HG03175 (cell line): ENCODE measurements at regions not wholly inside any gene's neighbourhood (a gene's known extent, or its start where the extent isn't known, plus 50 kb on each side); places are given as distances from the start of the nearest gene placed in this dataset.
"Not testable (repeated sequence)": the region's sequence is repeated elsewhere in the genome, so short reads cannot be mapped to it uniquely, and the experiment has no call there.

Experiments used
- ATAC-seq: cut with Tn5 transposase; IDR thresholded peaks from one replicate; pipeline ENCODE4 v1.9.1; 2021; ENCODE audit warnings: mild to moderate bottlenecking, moderate library complexity; ENCODE audit not compliant: unreplicated experiment

- no peak for ATAC-seq
Observed at GRCh38 chr12:31906557-31907301, 52.5 kb upstream of the RESF1 start.

- ATAC-seq, result no peak
Observed at GRCh38 chr12:31903025-31903424, 56.2 kb upstream of the RESF1 start.

- no peak for ATAC-seq
Observed at GRCh38 chr12:31900271-31900670, 58.9 kb upstream of the RESF1 start.

- no peak for ATAC-seq
Observed at GRCh38 chr12:31899109-31899508, 60.1 kb upstream of the RESF1 start.

GRCh38 chr12:31897781-31898503 is 61.3 kb upstream of the RESF1 start:
- ATAC-seq, result no peak

GRCh38 chr12:31897092-31897491 is 62.1 kb upstream of the RESF1 start:
- not testable (repeated sequence) for ATAC-seq

- ATAC-seq, result peak; percentile 98
Observed at GRCh38 chr12:31896514-31897039, 62.6 kb upstream of the RESF1 start.

- no peak for ATAC-seq
Observed at GRCh38 chr12:31895449-31896150, 63.6 kb upstream of the RESF1 start.

- ATAC-seq, result peak; percentile 73
Observed at GRCh38 chr12:31890295-31891285, 68.6 kb upstream of the RESF1 start.

- peak; percentile 54 for ATAC-seq
Observed at GRCh38 chr12:31887109-31887811, 72.0 kb upstream of the RESF1 start.

GRCh38 chr12:31882682-31883081 is 76.5 kb upstream of the RESF1 start:
- ATAC-seq, result not testable (repeated sequence)

- ATAC-seq, result no peak
Observed at GRCh38 chr12:31880340-31880739, 78.9 kb upstream of the RESF1 start.

GRCh38 chr12:31877884-31878283 is 81.3 kb upstream of the RESF1 start:
- ATAC-seq, result no peak

- no peak for ATAC-seq
Observed at GRCh38 chr12:31876568-31877424, 82.4 kb upstream of the RESF1 start.

GRCh38 chr12:31875609-31875964 is 83.6 kb upstream of the RESF1 start:
- ATAC-seq, result no peak

- ATAC-seq, result peak; percentile 83
Observed at GRCh38 chr12:31874961-31875608, 84.1 kb upstream of the RESF1 start.

GRCh38 chr12:31872831-31873604 is 86.2 kb upstream of the RESF1 start:
- no peak for ATAC-seq

- no peak for ATAC-seq
Observed at GRCh38 chr12:31869972-31870371, 89.2 kb upstream of the RESF1 start.
